ENCODE measurements at regions not wholly inside any gene's neighbourhood (a gene's known extent, or its start where the extent isn't known, plus 50 kb on each side); places are given as distances from the start of the nearest gene placed in this dataset.

DNA sequence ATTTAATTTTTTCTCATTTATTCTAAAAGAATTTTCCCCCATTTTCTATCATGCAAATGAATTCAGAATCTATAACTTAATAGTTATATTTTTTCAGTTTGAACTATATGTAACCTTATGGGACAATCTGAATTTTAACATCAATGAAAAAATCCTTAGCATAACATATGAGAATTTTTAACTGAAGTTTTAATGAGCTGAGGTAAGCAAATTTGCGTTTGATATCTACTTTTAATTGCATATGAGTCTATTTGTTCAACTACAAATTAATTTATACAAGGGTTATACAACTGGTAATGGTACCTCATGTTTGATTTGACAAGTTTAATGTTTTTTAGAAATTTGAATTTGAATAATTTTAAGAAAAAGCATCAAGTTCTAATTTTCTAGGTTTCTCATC lies 384.4 kb upstream of the PCDH9 start:
- CTCF ChIA-PET, result no interaction called here
- POLR2A ChIA-PET, result no interaction called here
- Histone ChIP-seq H3K9me3 (replicated peaks; ENCODE audit: control insufficient read depth, insufficient read depth, low read length) (no peaks in the 10 kb centered on the region), H4K20me1 (ENCODE audit: control insufficient read depth, insufficient read depth) (no peaks in the 10 kb centered on the region), H3K27me3 (replicated peaks in 1 of 2; ENCODE audit: control insufficient read depth in 2 of 2, insufficient read depth in 2 of 2, low read length in 1 of 2) (no peaks in the 10 kb centered on the region), H2AFZ (ENCODE audit: control insufficient read depth, low read depth, low read length) (no peak overlapping the region), H3K4me3 (no peak overlapping the region), H3K4me1 (ENCODE audit: control insufficient read depth, insufficient read depth, low read length) (no peaks in the 10 kb centered on the region), H3K36me3 (ENCODE audit: control insufficient read depth in 2 of 2, insufficient read depth in 2 of 2, low read length in 1 of 2) (no peaks in the 10 kb centered on the region), H3K27ac (ENCODE audit: control insufficient read depth, insufficient read depth) (no peak overlapping the region), H3K4me2 (ENCODE audit: control insufficient read depth, insufficient read depth) (no peak overlapping the region), H3K9ac (ENCODE audit: control insufficient read depth, insufficient read depth, low read length) (no peak overlapping the region), H3K79me2 (ENCODE audit: control insufficient read depth, insufficient read depth, low read length) (no peaks in the 10 kb centered on the region)
- no TSS peak for BruUV-seq (replicated peaks)
- no peak for TF ChIP-seq EED (IDR thresholded peaks at IDR 0.05; ENCODE audit: low read depth)
- no peak for TF ChIP-seq MTA2 (IDR thresholded peaks at IDR 0.05; ENCODE audit: low read depth)
- TF ChIP-seq YY1 (IDR thresholded peaks at IDR 0.05; ENCODE audit: low read depth, low read length), result no peak
- no peak for TF ChIP-seq POLR2AphosphoS2 (IDR thresholded peaks at IDR 0.05; ENCODE audit: low read depth, low read length)
- no peak for TF ChIP-seq TBL1XR1 (IDR thresholded peaks at IDR 0.05; ENCODE audit: low read depth, low read length)
- TF ChIP-seq MYC (IDR thresholded peaks at IDR 0.05; ENCODE audit: insufficient read depth, insufficient read length, insufficient replicate concordance, low read length, severe bottlenecking), result no peak
- TF ChIP-seq CBFB (IDR thresholded peaks at IDR 0.05; ENCODE audit: low read depth), result no peak
- no peak for TF ChIP-seq EP300 (IDR thresholded peaks at IDR 0.05; ENCODE audit: borderline replicate concordance in 1 of 2, control insufficient read depth in 1 of 2, low read depth in 2 of 2, low read length in 2 of 2)
- TF ChIP-seq, protein P1, sequence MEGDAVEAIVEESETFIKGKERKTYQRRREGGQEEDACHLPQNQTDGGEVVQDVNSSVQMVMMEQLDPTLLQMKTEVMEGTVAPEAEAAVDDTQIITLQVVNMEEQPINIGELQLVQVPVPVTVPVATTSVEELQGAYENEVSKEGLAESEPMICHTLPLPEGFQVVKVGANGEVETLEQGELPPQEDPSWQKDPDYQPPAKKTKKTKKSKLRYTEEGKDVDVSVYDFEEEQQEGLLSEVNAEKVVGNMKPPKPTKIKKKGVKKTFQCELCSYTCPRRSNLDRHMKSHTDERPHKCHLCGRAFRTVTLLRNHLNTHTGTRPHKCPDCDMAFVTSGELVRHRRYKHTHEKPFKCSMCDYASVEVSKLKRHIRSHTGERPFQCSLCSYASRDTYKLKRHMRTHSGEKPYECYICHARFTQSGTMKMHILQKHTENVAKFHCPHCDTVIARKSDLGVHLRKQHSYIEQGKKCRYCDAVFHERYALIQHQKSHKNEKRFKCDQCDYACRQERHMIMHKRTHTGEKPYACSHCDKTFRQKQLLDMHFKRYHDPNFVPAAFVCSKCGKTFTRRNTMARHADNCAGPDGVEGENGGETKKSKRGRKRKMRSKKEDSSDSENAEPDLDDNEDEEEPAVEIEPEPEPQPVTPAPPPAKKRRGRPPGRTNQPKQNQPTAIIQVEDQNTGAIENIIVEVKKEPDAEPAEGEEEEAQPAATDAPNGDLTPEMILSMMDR (IDR thresholded peaks at IDR 0.05 in 2 of 3, conservative IDR thresholded peaks at IDR 0.05 in 1 of 3; ENCODE audit: control insufficient read depth in 2 of 3, extremely low read depth in 1 of 3, insufficient read depth in 1 of 3, low read depth in 3 of 3, low read length in 3 of 3), result no peak
- TF ChIP-seq ZZZ3 (IDR thresholded peaks at IDR 0.05; ENCODE audit: control insufficient read depth, insufficient read length, low read depth), result no peak
- TF ChIP-seq, protein P2, sequence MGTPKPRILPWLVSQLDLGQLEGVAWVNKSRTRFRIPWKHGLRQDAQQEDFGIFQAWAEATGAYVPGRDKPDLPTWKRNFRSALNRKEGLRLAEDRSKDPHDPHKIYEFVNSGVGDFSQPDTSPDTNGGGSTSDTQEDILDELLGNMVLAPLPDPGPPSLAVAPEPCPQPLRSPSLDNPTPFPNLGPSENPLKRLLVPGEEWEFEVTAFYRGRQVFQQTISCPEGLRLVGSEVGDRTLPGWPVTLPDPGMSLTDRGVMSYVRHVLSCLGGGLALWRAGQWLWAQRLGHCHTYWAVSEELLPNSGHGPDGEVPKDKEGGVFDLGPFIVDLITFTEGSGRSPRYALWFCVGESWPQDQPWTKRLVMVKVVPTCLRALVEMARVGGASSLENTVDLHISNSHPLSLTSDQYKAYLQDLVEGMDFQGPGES (IDR thresholded peaks at IDR 0.05), result no peak
- TF ChIP-seq ATF7 (IDR thresholded peaks at IDR 0.05; ENCODE audit: low read depth), result no peak
- in situ Hi-C loops (cut with MboI), result no loop called here
- ATAC-seq, result no peak
- intact Hi-C loops (cut with micrococcal nuclease; ENCODE audit: unreplicated experiment), result no loop called here
- no peak for DNase-seq (ENCODE audit: low read depth, low spot score)
- FAIRE-seq, result no peak
- WGBS (ENCODE audit: insufficient coverage, insufficient replicate concordance, low lambda C conversion rate, missing lambda C conversion rate), result 0% methylated on average over 1 of the region's 1 CpG
- SMC1A ChIA-PET (ENCODE audit: uncharacterized antibody, unreplicated experiment), result interaction anchor here (0.7 kb wide), 1 partner anchor 65 kb away, joined by 3 read pairs; no protein-coding TSS in a partner anchor
- RAD21 ChIA-PET (ENCODE audit: unreplicated experiment), result no interaction called here
